Germinal center (tissue), 1 donor: ENCODE measurements at regions not wholly inside any gene's neighbourhood (a gene's known extent, or its start where the extent isn't known, plus 50 kb on each side); places are given as distances from the start of the nearest gene placed in this dataset.

ENCODE experiments used
- DNase-seq: peaks from one replicate; pipeline ENCODE4 v3.0.0; 2012; ENCODE audit warnings: mixed read lengths, low spot score

DNA sequence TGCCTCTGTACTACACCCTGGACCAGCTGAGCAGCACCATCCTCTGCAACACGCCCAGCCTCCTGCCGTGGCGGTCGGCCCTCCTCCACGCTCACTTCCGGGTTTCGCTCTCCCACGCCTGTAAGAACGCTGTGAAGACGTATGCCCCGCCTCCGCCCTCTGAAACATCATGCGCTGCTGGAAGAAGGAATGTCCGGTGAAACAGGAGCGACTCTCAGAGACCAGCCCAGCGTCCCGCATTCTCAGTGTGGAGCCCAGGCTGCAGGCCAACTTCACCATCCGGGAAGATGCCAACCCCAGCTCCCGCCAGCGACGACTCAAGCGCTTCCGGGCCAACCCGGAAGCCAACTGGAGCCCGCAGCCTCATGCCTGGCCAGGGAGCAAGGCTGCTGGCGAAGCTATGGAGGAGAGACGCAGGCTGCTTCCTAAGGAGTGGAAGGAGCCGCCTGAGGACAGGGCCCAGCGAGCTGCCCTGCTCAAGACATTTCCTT is 186.1 kb upstream of the SLITRK2 start:
- no peak for DNase-seq

DNA sequence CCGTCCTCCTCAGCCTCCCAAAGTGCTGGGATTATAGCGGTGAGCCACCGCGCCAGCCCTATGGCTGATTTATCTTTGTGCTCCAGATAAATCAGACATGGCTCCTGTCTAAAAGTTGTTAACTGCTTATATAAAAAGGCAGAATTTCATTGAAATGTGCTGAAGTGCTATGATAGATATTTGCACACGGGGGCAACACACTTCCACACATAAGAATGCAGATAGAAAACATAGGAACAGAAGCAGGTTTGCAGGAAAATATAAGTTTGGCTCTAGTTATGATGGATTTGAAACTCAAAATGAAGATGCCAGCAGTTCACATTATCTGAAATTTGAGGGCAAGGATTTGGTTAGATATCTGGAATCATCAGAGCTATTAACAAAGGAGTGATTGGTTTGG is 163.1 kb upstream of the SLITRK2 start:
- DNase-seq = no peak

DNA sequence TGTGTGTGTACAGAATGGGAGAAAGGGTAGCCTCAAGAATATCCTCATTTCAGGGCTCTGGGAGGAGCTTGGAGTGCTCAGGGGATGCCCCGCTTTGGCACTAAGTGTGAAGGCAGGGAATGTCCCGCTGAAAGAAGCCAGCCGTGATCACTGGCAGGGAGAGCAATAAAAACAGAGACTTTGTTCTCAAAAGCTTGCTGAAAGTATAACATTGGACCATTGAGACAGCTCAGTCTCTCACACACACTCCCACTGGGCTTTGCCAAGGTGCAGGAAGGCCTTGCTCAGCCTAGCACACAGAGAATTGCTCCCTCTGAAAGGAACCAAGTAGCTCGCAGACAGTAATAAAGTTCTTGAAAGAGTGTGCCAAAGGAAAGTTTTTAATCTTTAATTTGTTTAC is 143.8 kb upstream of the SLITRK2 start:
- no peak for DNase-seq

DNA sequence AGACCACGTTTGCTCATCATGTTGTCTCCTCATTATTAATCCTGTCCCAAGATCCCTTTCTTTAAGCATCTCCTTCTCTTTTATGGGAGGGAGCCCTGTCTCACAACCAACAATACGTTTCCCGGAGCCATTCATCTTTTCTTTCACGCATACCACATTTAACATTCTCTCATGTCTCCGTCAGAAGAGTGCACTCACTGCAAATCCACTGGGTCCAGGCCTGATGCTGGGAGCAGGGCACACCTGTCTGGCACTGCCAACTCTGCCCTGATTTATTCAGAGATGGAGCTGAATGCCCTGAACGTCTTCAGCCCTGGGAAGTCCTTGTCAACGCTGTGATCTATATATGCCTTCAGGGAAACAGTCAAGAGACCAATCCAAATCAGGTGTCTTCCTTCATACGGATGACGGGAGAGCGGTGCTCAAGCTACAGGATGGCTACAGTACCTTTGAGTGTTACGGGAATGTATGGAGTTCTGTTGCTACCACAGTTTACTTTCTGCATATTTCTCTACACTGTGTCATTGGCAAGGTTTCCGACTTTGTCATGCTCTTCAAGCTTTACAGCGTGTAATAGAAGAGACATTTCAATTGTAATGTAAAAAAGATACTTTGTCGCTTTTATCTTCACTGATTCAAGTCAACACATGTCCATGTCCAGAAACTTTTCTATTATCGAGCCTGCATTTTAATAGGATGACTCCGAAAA is 140.4 kb upstream of the SLITRK2 start:
- no peak for DNase-seq

DNA sequence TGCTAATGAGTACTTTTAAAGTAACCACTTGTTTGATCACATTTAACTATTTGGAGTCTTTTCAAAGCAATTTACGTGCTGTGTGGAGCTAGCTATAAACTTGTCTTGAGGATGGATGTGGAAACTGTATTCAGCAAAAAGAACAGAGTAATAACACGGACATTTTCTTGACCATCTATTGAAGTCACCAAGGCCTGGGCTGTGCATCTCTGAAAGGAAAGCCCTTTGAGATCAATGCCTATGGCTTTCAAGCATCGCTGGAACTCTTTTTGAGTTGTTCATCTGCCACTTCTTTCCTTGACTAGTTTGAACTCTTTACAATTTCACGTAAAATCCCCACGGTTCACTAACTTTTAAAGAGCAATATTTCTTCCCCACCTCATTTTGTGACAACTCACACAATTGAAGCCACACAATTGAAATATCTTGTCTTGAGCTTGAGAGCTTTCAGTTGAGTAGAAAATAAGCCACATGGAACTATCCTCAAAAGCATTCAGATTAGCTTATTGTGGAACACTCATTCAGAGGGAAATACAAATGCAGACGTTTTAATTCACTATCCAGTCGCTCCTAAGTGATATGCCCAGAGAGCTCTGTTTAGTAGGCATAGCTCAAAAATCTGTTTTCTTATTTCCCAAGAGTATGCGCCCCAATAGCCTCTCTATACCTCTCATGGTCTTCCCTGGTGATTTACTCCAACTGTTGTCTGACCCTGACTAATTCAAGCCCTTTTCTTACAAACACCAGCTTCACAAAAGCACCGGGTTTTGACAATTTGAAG is 134.9 kb upstream of the SLITRK2 start:
- no peak for DNase-seq

DNA sequence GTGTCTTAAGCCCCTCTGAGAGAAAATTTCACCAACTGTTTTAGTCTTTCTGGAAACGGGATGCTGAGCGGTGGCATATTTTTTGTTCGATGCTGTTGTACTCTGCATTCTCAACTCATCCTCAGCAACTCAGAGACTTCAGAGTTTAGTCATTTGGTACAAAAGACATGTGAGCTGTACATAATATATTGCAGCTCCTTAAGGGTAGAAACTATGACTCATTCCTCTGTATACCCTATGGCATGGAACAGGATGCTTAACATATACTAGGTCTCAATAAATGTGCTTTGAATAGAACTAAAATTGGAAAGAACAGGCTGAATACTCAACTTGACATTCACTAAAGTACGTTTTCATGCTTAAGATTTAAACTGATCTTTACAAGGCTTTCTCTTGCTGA is 130.5 kb upstream of the SLITRK2 start:
- DNase-seq = no peak

DNA sequence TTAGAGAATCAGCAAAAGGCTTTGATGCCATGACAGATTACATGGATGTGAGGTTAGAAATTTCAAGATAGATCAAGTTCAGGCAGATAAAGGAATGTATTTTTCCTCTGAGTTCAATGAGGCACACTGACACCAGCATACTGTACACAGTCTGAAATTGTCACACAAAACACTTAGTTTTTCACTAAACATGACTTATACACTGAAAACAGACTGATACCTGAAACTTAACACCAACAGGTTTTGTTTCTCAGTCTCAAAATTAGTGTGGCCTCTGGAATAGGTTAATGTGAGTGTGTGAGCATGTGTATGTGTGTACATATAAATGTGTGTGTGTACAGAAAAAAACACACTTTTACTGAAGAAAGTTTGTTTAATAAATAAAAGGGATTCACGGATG is 129.9 kb upstream of the SLITRK2 start:
- DNase-seq = no peak

DNA sequence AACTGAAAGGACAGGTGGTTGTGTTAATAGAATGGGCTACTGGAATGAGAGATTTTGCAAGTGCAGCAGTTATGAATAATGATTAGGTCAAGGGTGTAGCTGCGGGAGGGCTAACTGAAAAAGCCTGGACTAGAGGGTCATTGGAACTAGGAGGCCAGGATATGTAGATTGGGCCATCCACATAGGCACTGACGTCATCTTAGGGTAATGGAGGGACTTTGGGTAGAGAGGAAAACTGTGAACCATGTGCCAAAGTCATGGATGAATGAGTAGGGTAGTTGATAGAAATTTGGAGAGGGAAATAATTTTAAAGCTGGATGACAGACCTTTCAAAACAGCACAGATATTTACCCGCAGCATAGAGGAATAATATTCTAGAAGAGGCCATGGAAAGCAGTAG is 123.6 kb upstream of the SLITRK2 start:
- no peak for DNase-seq

DNA sequence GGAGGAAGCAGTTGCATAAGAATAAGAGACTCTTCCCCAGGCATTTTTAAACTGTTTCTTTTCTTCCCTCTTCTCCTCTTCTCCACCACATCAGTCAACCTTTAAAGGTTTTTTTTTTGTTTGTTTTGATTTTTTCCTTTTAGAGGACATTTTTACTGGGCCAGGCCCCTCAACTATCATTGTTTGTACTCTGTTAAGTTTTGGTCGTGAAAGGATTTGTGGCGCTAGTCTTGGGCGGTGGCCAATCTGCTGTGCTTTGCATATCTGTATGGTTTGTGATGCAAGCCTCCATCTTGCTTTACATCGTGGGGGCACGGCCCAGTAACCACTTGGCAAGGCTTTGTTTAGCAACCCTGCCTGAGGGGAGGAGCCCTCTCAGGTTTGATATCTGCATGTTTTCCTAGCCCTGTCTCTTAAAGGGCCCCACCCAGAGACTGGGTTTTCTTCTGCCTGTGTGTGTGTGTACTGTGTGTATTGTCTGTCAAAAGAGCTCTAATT is 101.9 kb upstream of the SLITRK2 start:
- DNase-seq = no peak

DNA sequence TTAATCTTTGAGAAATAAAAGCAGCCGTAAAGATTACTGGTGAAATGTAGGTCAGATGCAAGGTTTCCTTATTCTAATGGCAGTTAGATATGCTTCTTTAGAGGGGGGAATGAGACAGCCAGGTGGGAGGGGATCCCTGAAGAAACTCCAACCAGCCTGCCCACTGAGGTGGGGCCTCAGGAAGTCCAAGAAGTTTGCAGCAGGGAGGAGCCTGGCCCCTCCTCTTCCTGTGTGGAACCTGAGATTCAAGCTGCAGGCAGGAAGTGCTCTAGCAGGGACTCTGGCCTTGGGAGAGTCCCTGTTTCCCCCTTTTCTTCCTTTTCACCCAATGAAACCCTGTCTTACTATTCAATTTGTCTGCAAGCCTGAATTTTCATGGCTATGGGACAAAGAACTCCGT is 101.4 kb upstream of the SLITRK2 start:
- DNase-seq = no peak

DNA sequence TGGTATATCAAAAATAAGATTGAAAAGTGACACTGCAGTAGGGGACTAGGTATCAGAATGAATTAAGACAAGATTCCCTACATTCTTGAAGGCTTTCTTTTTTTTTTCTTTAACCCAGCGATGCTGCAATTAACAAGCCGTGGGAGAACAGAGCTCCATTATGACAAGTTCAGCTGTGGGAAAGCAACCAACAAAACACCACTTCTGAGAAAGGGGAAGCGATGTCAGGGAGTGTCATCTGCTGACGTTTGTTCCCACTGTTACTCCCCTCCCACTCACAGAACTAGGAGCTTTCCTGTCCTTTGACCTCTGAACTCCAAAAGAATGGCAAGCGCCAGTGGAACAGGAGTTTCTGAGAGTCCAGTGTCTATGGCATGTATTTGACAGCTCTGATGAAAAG is 90.2 kb upstream of the SLITRK2 start:
- no peak for DNase-seq

DNA sequence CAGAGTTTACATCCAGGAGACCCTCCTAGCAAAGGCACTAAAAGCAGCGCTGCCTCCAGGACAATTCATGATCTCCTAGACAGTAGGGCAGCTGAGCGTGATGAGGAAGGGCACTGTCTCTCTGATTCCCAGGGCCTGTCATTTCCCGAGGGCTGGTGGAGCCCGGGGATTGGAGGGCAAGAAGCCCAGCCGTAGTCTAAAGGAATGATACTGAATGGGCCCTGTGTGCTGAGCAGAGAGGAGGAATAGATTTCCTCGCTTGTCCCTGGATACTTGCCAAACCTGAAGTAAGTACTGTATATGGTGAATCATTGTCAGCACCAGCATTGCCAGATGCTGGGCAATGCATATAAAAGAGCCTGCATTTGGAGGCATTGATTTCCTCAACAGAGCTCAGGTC is 88.0 kb upstream of the SLITRK2 start:
- DNase-seq = no peak

DNA sequence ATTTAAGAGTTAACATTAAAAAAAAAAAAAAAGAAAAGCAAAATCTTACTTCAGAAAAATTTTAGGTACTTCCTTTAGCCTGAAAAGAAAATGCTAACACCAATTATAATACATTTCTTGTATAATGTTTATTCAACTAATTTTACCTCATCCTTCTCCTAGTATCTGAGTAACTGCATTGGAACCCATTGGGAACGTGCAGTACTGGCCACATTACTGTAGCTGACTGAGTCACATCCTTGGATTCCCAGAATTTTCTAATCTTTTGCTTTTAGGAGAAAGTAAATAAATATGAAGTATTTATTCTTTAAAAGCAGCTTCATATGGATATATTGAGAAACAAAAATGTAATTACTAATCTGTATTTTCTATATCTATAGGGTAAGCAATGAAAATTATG is 82.6 kb upstream of the SLITRK2 start:
- DNase-seq = no peak

DNA sequence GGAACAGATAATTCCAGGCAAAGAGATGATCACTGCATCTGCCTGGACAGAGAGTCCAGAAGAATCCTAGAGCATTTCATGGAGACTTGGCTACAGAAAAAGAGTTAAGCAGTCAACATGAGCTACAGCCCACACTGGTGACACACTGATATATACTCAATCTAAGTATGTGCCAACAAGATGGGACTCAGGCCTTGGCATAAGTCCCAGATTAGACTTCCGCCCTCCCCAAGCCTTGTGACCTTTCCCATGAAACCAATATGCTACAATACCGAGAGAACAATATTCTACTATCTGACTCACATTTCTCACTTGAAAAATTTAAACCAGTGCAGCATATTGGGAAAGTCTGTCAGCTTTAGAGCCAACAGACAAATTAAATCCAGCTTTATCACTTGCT is 65.7 kb upstream of the SLITRK2 start:
- DNase-seq = no peak
